Type B pancreatic cell (in vitro differentiated cells): ENCODE measurements at regions not wholly inside any gene's neighbourhood (a gene's known extent, or its start where the extent isn't known, plus 50 kb on each side); places are given as distances from the start of the nearest gene placed in this dataset.

Source experiments
- DNase-seq: peaks from one replicate; pipeline ENCODE4 v3.0.0; 2021; ENCODE audit warnings: mixed read lengths; ENCODE audit not compliant: unreplicated experiment; ENCODE audit errors: extremely low spot score
- H3K27ac Mint-ChIP-seq: 2 replicates; pipeline ENCODE4 v1.8.0; 2021; ENCODE audit warnings: mild to moderate bottlenecking, mixed read lengths
- H3K27me3 Mint-ChIP-seq: 2 replicates; pipeline ENCODE4 v1.8.0; 2021; ENCODE audit warnings: mixed read lengths
- H3K36me3 Mint-ChIP-seq: 2 replicates; pipeline ENCODE4 v1.8.0; 2021; ENCODE audit warnings: mixed read lengths
- H3K4me1 Mint-ChIP-seq: one replicate; pipeline ENCODE4 v1.8.0; 2021; ENCODE audit warnings: mixed read lengths; ENCODE audit not compliant: unreplicated experiment
- H3K4me3 Mint-ChIP-seq: 2 replicates; pipeline ENCODE4 v1.8.0; 2021; ENCODE audit warnings: mild to moderate bottlenecking, mixed read lengths
- H3K9me3 Mint-ChIP-seq: 2 replicates; pipeline ENCODE4 v1.8.0; 2021; ENCODE audit warnings: mixed read lengths
- CTCF ChIP-seq: fragments of 200-600 bp; sonication (generic); conservative IDR thresholded peaks from 2 replicates; pipeline ENCODE4 v1.5.0; 2021; ENCODE audit warnings: antibody characterized with exemption, mild to moderate bottlenecking

- Mint-ChIP-seq H3K27me3 (no peaks in the 10 kb centered on the region), H3K36me3 (no peaks in the 10 kb centered on the region), H3K4me3 (no peak overlapping the region), H3K4me1 (peaks cover 22% of the 10 kb centered on the region), H3K9me3 (no peaks in the 10 kb centered on the region), H3K27ac (no peak overlapping the region)
- no peak for TF ChIP-seq CTCF
- DNase-seq = no peak
Observed at GRCh38 chr17:70658317-70658716, 489.0 kb downstream of the KCNJ2 start.

- H3K9me3 Mint-ChIP-seq = no peaks in the 10 kb centered on the region
- H3K4me1 Mint-ChIP-seq = peaks cover 22% of the 10 kb centered on the region
- DNase-seq = no peak
- no peak for TF ChIP-seq CTCF
- no peak overlapping the region for H3K4me3 Mint-ChIP-seq
- H3K27ac Mint-ChIP-seq = peak overlapping the region; percentile 56
- H3K27me3 Mint-ChIP-seq = no peaks in the 10 kb centered on the region
- no peaks in the 10 kb centered on the region for H3K36me3 Mint-ChIP-seq
Observed at GRCh38 chr17:70658840-70659239, 489.5 kb downstream of the KCNJ2 start.

GRCh38 chr17:70661342-70662222 is 492.2 kb downstream of the KCNJ2 start:
- no peaks in the 10 kb centered on the region for H3K9me3 Mint-ChIP-seq
- H3K4me1 Mint-ChIP-seq = peaks cover 17% of the 10 kb centered on the region
- H3K27ac Mint-ChIP-seq = no peak overlapping the region
- H3K36me3 Mint-ChIP-seq = no peaks in the 10 kb centered on the region
- no peaks in the 10 kb centered on the region for H3K27me3 Mint-ChIP-seq
- no peak overlapping the region for H3K4me3 Mint-ChIP-seq
- DNase-seq = no peak
- no peak for TF ChIP-seq CTCF

GRCh38 chr17:70668276-70668937 is 499.1 kb downstream of the KCNJ2 start:
- H3K9me3 Mint-ChIP-seq = no peaks in the 10 kb centered on the region
- H3K4me1 Mint-ChIP-seq = no peaks in the 10 kb centered on the region
- TF ChIP-seq CTCF = no peak
- H3K27ac Mint-ChIP-seq = no peak overlapping the region
- no peaks in the 10 kb centered on the region for H3K36me3 Mint-ChIP-seq
- no peak for DNase-seq
- no peak overlapping the region for H3K4me3 Mint-ChIP-seq
- H3K27me3 Mint-ChIP-seq = no peaks in the 10 kb centered on the region

- Mint-ChIP-seq H3K4me3 (no peak overlapping the region), H3K27ac (no peak overlapping the region)
Observed at GRCh38 chr17:70668938-70669778, 499.8 kb downstream of the KCNJ2 start.

More at GRCh38 chr17:70668938-70669778, 499.8 kb downstream of the KCNJ2 start:
- no peaks in the 10 kb centered on the region for H3K9me3 Mint-ChIP-seq
- TF ChIP-seq CTCF = no peak
- H3K27me3 Mint-ChIP-seq = no peaks in the 10 kb centered on the region
- no peak for DNase-seq
- no peaks in the 10 kb centered on the region for H3K36me3 Mint-ChIP-seq
- H3K4me1 Mint-ChIP-seq = no peaks in the 10 kb centered on the region
